CD4-positive, alpha-beta T cell treated with Interleukin-15 for 1 hour (primary cell): ENCODE measurements at regions not wholly inside any gene's neighbourhood (a gene's known extent, or its start where the extent isn't known, plus 50 kb on each side); places are given as distances from the start of the nearest gene placed in this dataset.
A peak's percentile ranks its signal among the peaks of the same experiment; 100 is the strongest.
"Not testable (repeated sequence)": the region's sequence is repeated elsewhere in the genome, so short reads cannot be mapped to it uniquely, and the experiment has no call there.

Experiments used
- DNase-seq: peaks from one replicate; pipeline ENCODE4 v3.0.0-alpha.2; 2020

GRCh38 chr4:25981749-25982148 lies 67.7 kb downstream of the SMIM20 start:
- no peak for DNase-seq

- DNase-seq: no peak
Observed at GRCh38 chr4:25982962-25983361, 68.9 kb downstream of the SMIM20 start.

DNA sequence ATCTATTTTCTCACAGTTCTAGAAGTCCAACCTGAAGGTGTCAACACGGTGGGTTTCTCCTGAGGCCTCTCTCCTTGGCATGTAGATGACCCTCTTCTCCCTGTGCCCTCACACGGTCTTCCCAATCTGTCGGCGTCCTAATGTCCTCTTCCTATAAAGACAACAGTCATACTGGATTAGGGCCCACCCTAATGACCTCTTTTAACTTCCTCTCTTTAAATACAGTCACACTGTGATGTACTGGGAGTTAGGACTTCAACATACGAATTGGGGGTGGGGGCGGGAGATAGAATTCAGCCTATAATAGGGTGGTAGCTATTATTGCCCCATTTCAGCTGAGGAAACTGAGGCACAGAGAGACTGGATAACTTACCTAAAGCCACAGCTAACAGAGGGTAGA lies 70.2 kb downstream of the SMIM20 start:
- DNase-seq: no peak

DNA sequence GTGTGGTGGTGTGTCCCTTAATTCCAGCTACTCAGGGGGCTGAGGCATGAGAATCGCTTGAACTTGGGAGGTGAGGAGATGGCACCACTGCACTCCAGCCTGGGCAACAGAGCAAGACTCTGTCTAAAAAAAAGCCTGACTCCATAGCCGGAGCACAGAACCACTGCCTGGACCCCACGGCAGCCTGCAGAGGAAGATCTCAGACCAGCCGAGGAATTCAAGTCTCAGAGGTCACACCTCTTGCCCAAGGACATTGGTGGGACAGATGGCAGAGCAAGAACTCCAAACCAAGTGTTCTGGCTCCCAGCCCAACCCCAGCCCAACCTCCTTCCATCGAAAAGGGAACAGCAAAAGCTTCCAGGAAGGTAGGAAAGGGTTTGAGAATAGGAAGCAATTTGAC lies 70.8 kb downstream of the SMIM20 start:
- DNase-seq: no peak

GRCh38 chr4:25986807-25987206 lies 72.8 kb downstream of the SMIM20 start:
- no peak for DNase-seq

- no peak for DNase-seq
Observed at GRCh38 chr4:25991340-25991739, 77.3 kb downstream of the SMIM20 start.

DNA sequence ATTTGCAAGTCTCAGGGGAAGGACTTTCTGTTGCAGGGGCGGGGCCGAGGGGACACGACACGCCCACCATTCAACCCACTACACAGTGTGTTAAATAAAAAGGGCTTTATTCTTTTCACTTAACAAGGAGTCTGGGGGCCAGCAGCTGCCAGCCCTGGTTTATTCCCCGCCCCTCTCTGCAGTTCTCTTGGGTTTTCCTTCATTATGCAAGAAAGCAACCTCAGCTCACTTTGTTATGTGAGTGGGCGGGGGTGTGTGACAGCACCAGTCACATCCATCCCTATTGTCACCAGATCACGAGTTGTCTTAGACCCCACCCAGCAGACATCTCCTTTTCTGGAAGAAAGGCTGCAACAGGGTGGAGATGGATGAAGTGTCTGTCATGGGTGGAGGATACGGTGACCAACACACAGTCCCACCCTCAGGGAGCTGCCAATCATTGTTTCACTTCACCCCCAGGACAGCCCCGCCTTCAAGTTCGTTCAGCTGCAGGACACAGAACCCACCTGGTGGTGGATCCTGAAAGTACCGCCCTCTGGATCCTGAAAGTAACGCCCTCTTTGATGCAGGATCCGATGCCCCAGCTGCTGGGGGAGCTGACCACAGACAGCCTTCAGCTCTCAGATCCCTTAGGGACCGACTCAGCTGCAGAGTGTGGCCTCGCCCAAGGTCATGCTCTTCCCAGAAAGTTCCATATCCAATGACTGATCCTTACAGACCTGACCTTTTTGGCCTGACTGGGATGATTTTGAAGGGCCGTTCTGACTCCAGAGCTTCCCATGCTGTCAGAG lies 79.6 kb downstream of the SMIM20 start:
- DNase-seq: peak; percentile 27

GRCh38 chr4:25994577-25994976 lies 80.6 kb downstream of the SMIM20 start:
- not testable (repeated sequence) for DNase-seq

DNA sequence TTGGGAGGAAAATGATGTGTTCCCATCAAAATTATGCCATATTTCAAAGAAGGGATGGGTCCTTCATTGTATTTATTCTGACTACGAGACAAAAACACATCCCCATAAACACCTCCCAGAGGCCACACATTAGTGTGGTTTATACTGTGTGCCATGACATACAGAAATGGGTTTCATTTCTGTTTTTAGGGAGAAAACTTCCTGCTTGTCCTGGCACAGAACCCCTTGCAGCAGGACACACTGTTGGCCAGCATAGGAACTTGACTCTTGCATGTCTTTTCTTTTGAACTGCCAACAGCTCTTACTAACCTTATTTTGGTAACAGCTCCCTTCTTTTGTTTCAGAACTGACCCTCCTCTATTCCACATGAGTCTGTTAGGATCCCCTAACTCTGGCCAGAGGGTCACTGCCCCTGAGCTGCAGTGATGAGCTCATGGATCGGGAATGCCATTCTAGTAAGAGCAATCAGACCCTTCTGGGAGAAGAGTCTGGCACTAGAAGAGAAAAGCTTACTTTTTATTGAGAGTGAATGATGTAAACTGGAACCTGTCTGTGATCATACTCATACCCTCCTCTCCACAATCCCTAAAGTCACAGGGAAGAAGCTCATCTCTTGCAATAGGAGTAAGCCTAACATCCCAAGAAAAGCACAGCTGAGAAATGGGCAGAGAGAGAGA lies 86.4 kb downstream of the SMIM20 start:
- DNase-seq: no peak

DNA sequence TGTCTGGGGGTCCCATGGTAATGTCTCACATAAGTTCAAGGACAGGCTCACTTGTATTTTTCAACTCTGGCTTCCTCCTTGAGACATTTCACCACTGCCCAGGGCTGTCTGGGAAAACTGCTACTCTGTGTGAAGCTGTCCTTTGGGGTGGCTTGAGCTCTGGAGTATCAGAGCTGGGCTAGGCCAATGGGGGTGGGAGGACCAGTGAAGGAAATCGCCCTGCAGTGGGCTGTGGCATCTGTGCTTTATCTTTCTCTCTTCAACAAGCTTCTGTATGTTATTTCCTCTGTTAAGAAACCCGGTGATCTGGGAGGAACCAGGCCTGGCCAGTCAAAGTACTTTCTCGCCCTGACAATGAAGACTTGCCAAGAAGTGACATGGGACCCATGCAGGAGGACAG lies 87.4 kb downstream of the SMIM20 start:
- no peak for DNase-seq

DNA sequence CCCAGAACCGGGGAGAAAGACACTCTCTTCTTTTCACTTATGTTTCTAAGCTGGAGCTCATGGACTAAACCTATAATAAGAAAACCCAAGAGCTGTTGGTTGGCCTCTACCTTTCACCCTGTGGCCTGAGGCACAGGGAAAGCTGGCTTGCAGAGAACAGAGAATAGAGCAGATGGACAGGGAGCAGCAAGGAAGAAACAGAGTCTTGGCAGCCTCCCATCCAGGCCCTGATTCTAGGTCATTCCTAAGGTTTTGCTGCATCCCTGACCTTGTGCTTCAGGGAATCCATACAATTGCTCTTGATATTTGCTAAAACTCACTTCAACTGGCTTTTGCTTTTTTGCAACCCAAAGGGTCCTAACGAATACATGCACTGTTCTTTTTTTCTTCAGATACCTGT lies 87.8 kb downstream of the SMIM20 start:
- DNase-seq: no peak

DNA sequence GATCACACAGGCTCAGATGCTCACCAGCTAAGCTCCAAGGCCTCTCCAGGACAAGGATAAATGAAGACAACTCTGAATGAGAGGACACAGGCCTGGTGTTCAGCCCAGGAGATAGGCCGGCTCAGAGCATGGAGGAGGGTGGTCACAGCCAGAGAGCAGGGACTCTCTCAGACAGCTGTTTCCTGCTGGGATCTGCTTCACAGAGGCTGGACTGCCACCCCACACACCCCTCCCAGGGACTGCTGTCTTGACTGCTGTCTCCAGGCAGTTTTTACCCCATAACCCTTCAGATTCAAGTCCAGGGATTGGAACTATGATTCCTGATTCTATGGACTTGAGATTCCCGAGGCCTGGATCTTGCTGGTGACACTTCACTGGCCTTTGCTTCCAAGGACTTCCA lies 89.0 kb downstream of the SMIM20 start:
- no peak for DNase-seq

- DNase-seq: no peak
Observed at GRCh38 chr4:26004290-26004689, 90.3 kb downstream of the SMIM20 start.

- DNase-seq: no peak
Observed at GRCh38 chr4:26005764-26006163, 91.7 kb downstream of the SMIM20 start.

GRCh38 chr4:26008737-26009136 lies 94.7 kb downstream of the SMIM20 start:
- DNase-seq: no peak

- no peak for DNase-seq
Observed at GRCh38 chr4:26009502-26009901, 95.5 kb downstream of the SMIM20 start.

GRCh38 chr4:26010304-26010703 lies 96.3 kb downstream of the SMIM20 start:
- DNase-seq: no peak

GRCh38 chr4:26013629-26014028 lies 99.6 kb downstream of the SMIM20 start:
- no peak for DNase-seq

GRCh38 chr4:26015133-26015651 lies 101.2 kb downstream of the SMIM20 start:
- no peak for DNase-seq

GRCh38 chr4:26015906-26016305 lies 101.9 kb downstream of the SMIM20 start:
- no peak for DNase-seq

DNA sequence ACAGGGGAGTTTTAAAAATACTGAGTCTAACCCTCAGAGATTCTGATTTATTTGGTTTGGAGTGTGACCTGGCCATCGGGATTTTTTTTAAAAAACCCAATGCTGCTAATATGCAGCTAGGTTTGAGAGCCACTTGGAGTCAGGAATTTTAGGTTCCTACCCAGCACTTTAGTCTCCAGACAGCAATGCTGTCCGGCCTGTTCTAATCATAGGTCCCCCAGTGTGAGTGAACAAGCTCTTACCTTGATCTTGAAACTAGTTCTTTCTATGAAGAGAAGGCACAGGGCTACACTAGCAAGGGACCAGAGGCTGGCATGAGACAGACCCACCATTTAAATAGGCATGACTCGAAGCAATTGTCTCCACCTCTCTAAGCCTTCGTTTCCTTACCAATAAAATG lies 103.5 kb downstream of the SMIM20 start:
- no peak for DNase-seq

- not testable (repeated sequence) for DNase-seq
Observed at GRCh38 chr4:26017961-26018700, 104.1 kb downstream of the SMIM20 start.

DNA sequence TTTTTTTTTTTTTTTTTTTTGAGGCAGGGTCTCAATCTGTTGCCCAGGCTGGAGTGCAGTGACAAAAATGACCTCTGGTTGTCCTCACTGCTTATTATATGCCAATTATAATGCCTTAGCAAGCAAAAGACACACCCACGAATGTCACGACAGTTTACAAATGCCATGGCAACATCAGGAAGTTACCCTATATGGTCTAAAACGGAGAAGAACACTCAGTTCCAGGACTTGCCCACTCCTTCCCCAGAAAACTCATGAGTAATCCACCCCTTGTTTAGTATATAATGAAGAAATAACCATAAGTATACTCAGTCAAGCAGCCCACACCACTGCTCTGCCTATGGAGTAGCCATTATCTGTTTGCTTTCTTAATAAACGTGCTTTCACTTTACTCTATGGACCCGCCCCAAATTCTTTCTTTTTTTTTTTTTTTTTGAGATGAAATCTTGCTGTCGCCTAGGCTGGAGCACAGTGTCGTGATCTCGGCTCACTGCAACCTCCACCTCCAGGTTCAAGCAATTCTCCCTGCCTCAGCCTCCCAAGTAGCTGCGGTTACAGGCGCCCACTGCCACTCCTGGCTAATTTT lies 106.2 kb downstream of the SMIM20 start:
- no peak for DNase-seq
